ENCODE measurements at regions not wholly inside any gene's neighbourhood (a gene's known extent, or its start where the extent isn't known, plus 50 kb on each side); places are given as distances from the start of the nearest gene placed in this dataset.

- Mint-ChIP-seq H3K27ac (no peak overlapping the region), H3K9me3 (peaks cover 9 to 23% (median 15%) of the 10 kb centered on the region in 7 donors), H3K27me3 (no peaks in the 10 kb centered on the region), H3K4me1 (no peaks in the 10 kb centered on the region), H3K36me3 (peaks cover 0 to 4% of the 10 kb centered on the region in 2 donors), H3K4me3 (no peak overlapping the region)
- no peak for DNase-seq
- no peak for ATAC-seq (ENCODE audit: low read depth in 2 of 2)
These were observed 185.3 kb downstream of the LRATD1 start for GRCh38 chr2:14817848-14818247.

- H3K27ac Mint-ChIP-seq = no peak overlapping the region
- no peaks in the 10 kb centered on the region for H3K27me3 Mint-ChIP-seq
- H3K9me3 Mint-ChIP-seq = peaks cover 0 to 21% (median 4%) of the 10 kb centered on the region in 7 donors
- ATAC-seq (ENCODE audit: low read depth in 2 of 2) = no peak
- no peaks in the 10 kb centered on the region for H3K4me1 Mint-ChIP-seq
- no peak overlapping the region for H3K4me3 Mint-ChIP-seq
- no peak for DNase-seq
- no peaks in the 10 kb centered on the region for H3K36me3 Mint-ChIP-seq
These were observed 194.0 kb downstream of the LRATD1 start for GRCh38 chr2:14826518-14826917.

- no peaks in the 10 kb centered on the region for H3K36me3 Mint-ChIP-seq
- no peaks in the 10 kb centered on the region for H3K27me3 Mint-ChIP-seq
- no peaks in the 10 kb centered on the region for H3K4me1 Mint-ChIP-seq
- DNase-seq (no peak), ATAC-seq (ENCODE audit: low read depth in 2 of 2) (no peak)
- H3K4me3 Mint-ChIP-seq = no peak overlapping the region
- peaks cover 0 to 21% (median 6%) of the 10 kb centered on the region in 7 donors for H3K9me3 Mint-ChIP-seq
- no peak overlapping the region for H3K27ac Mint-ChIP-seq
These were observed 194.9 kb downstream of the LRATD1 start for GRCh38 chr2:14827226-14828023.

GRCh38 chr2:14828223-14828622 is 195.7 kb downstream of the LRATD1 start:
- DNase-seq (no peak), ATAC-seq (ENCODE audit: low read depth in 2 of 2) (no peak)
- Mint-ChIP-seq H3K4me1 (no peaks in the 10 kb centered on the region), H3K4me3 (no peak overlapping the region), H3K27me3 (no peaks in the 10 kb centered on the region), H3K36me3 (no peaks in the 10 kb centered on the region), H3K27ac (peak overlapping the region in 1 of 6 donors; percentile 30), H3K9me3 (peaks cover 0 to 21% (median 6%) of the 10 kb centered on the region in 7 donors)

GRCh38 chr2:14828968-14829367 is 196.5 kb downstream of the LRATD1 start:
- H3K27me3 Mint-ChIP-seq = no peaks in the 10 kb centered on the region
- ATAC-seq (ENCODE audit: low read depth in 2 of 2) (no peak), DNase-seq (no peak)
- no peaks in the 10 kb centered on the region for H3K36me3 Mint-ChIP-seq
- H3K4me3 Mint-ChIP-seq = no peak overlapping the region
- H3K4me1 Mint-ChIP-seq = no peaks in the 10 kb centered on the region
- no peak overlapping the region for H3K27ac Mint-ChIP-seq
- peaks cover 0 to 21% (median 6%) of the 10 kb centered on the region in 7 donors for H3K9me3 Mint-ChIP-seq

- Mint-ChIP-seq H3K36me3 (no peaks in the 10 kb centered on the region), H3K9me3 (peaks cover 0 to 15% (median 9%) of the 10 kb centered on the region in 7 donors), H3K27me3 (no peaks in the 10 kb centered on the region), H3K4me1 (no peaks in the 10 kb centered on the region), H3K27ac (no peak overlapping the region), H3K4me3 (no peak overlapping the region)
- no peak for ATAC-seq (ENCODE audit: low read depth in 2 of 2)
- DNase-seq = no peak
These were observed 198.9 kb downstream of the LRATD1 start for GRCh38 chr2:14831458-14831857.

GRCh38 chr2:14843507-14844204 is 211.1 kb downstream of the LRATD1 start:
- DNase-seq (no peak), ATAC-seq (ENCODE audit: low read depth in 2 of 2) (no peak)
- H3K27me3 Mint-ChIP-seq = no peaks in the 10 kb centered on the region
- H3K4me3 Mint-ChIP-seq = no peak overlapping the region
- H3K27ac Mint-ChIP-seq = peak overlapping the region in 1 of 6 donors; percentile 1
- H3K9me3 Mint-ChIP-seq = peaks cover 13 to 52% (median 17%) of the 10 kb centered on the region in 7 donors
- no peaks in the 10 kb centered on the region for H3K4me1 Mint-ChIP-seq
- H3K36me3 Mint-ChIP-seq = no peaks in the 10 kb centered on the region

- ATAC-seq (ENCODE audit: low read depth in 2 of 2) (no peak), DNase-seq (no peak)
- no peak overlapping the region for H3K4me3 Mint-ChIP-seq
- peaks cover 7 to 37% (median 15%) of the 10 kb centered on the region in 7 donors for H3K9me3 Mint-ChIP-seq
- no peak overlapping the region for H3K27ac Mint-ChIP-seq
- H3K36me3 Mint-ChIP-seq = peaks cover 0 to 15% of the 10 kb centered on the region in 2 donors
- H3K27me3 Mint-ChIP-seq = no peaks in the 10 kb centered on the region
- H3K4me1 Mint-ChIP-seq = no peaks in the 10 kb centered on the region
These were observed 223.2 kb downstream of the LRATD1 start for GRCh38 chr2:14855751-14856150.

GRCh38 chr2:14861181-14861580 is 228.7 kb downstream of the LRATD1 start:
- Mint-ChIP-seq H3K9me3 (peaks cover 2 to 23% (median 12%) of the 10 kb centered on the region in 7 donors), H3K27me3 (no peaks in the 10 kb centered on the region), H3K4me3 (no peak overlapping the region), H3K27ac (no peak overlapping the region), H3K36me3 (peaks cover 0 to 8% of the 10 kb centered on the region in 2 donors), H3K4me1 (no peaks in the 10 kb centered on the region)
- DNase-seq (no peak), ATAC-seq (ENCODE audit: low read depth in 2 of 2) (no peak)

- no peak overlapping the region for H3K27ac Mint-ChIP-seq
- H3K4me3 Mint-ChIP-seq = no peak overlapping the region
- no peak for DNase-seq
- H3K36me3 Mint-ChIP-seq = peaks cover 0 to 7% of the 10 kb centered on the region in 2 donors
- H3K4me1 Mint-ChIP-seq = no peaks in the 10 kb centered on the region
- H3K27me3 Mint-ChIP-seq = no peaks in the 10 kb centered on the region
- peaks cover under 1 to 3% (median 2%) of the 10 kb centered on the region in 7 donors for H3K9me3 Mint-ChIP-seq
- no peak for ATAC-seq (ENCODE audit: low read depth in 2 of 2)
These were observed 234.3 kb downstream of the LRATD1 start for GRCh38 chr2:14866736-14867352.

GRCh38 chr2:14867853-14868252 is 235.3 kb downstream of the LRATD1 start:
- Mint-ChIP-seq H3K9me3 (peaks cover 0 to 10% (median 2%) of the 10 kb centered on the region in 7 donors), H3K4me1 (no peaks in the 10 kb centered on the region), H3K4me3 (no peak overlapping the region), H3K27ac (no peak overlapping the region), H3K36me3 (peaks cover 0 to 7% of the 10 kb centered on the region in 2 donors), H3K27me3 (no peaks in the 10 kb centered on the region)
- ATAC-seq (ENCODE audit: low read depth in 2 of 2) (no peak), DNase-seq (no peak)

GRCh38 chr2:14872779-14873325 is 240.3 kb downstream of the LRATD1 start:
- no peak for ATAC-seq (ENCODE audit: low read depth in 2 of 2)
- H3K4me1 Mint-ChIP-seq = no peaks in the 10 kb centered on the region
- H3K36me3 Mint-ChIP-seq = peaks cover 0 to 7% of the 10 kb centered on the region in 2 donors
- DNase-seq = no peak
- peaks cover 0 to 10% (median 6%) of the 10 kb centered on the region in 7 donors for H3K9me3 Mint-ChIP-seq
- no peak overlapping the region for H3K27ac Mint-ChIP-seq
- no peaks in the 10 kb centered on the region for H3K27me3 Mint-ChIP-seq
- no peak overlapping the region for H3K4me3 Mint-ChIP-seq

- H3K4me1 Mint-ChIP-seq = no peaks in the 10 kb centered on the region
- no peaks in the 10 kb centered on the region for H3K27me3 Mint-ChIP-seq
- DNase-seq (no peak), ATAC-seq (ENCODE audit: low read depth in 2 of 2) (no peak)
- H3K4me3 Mint-ChIP-seq = no peak overlapping the region
- no peaks in the 10 kb centered on the region for H3K36me3 Mint-ChIP-seq
- no peak overlapping the region for H3K27ac Mint-ChIP-seq
- peaks cover 0 to 7% (median 0%) of the 10 kb centered on the region in 7 donors for H3K9me3 Mint-ChIP-seq
These were observed 249.3 kb downstream of the LRATD1 start for GRCh38 chr2:14881651-14882327.
